H1 (cell line): ENCODE measurements at regions not wholly inside any gene's neighbourhood (a gene's known extent, or its start where the extent isn't known, plus 50 kb on each side); places are given as distances from the start of the nearest gene placed in this dataset.

Experiments
- CTCF ChIA-PET: fragments of 300-600 bp; sonication (Branson Sonifier 250); formaldehyde crosslinking; loops from one replicate; lab custom pipeline; 2021; ENCODE audit not compliant: partially characterized antibody; lab: Charles Lee
- POLR2A ChIA-PET: fragments of 300-600 bp; sonication (Branson Sonifier 250); formaldehyde crosslinking; loops from one replicate; lab custom pipeline; 2021; ENCODE audit warnings: inconsistent platforms; ENCODE audit not compliant: partially characterized antibody; lab: Charles Lee
- DNase-seq, 2 experiments: peaks; one replicate each; pipeline versions ENCODE4 v3.0.0 to v3.0.0-alpha.2; 2010 to 2022; ENCODE audit warnings: low spot score in 2 of 2, low read depth in 1 of 2, mixed read lengths in 1 of 2
- FAIRE-seq: peaks from 2 replicates; lab custom pipeline; 2011; peaks lifted over from hg19 to GRCh38; lab: Jason Lieb, UNC
- H2AFZ ChIP-seq: 2 replicates; pipeline ENCODE4 v1.8.1; 2012; ENCODE audit warnings: low read length, inconsistent platforms
- H2AK5ac ChIP-seq: 2 replicates; pipeline ENCODE4 v1.6.1; 2013; ENCODE audit warnings: low read depth, low read length
- H2BK120ac ChIP-seq: replicated peaks from 2 replicates; pipeline ENCODE3; 2013; ENCODE audit warnings: low read depth, low read length, inconsistent platforms
- H2BK12ac ChIP-seq: 2 replicates; pipeline ENCODE4 v1.6.1; 2013; ENCODE audit warnings: low read depth, low read length
- H2BK15ac ChIP-seq: 2 replicates; pipeline ENCODE4 v1.6.1; 2013; ENCODE audit warnings: low read length
- H2BK20ac ChIP-seq: 2 replicates; pipeline ENCODE4 v1.6.1; 2013; ENCODE audit warnings: low read length
- H2BK5ac ChIP-seq: 2 replicates; pipeline ENCODE4 v1.6.1; 2013; ENCODE audit warnings: low read depth, low read length
- H3K14ac ChIP-seq: 2 replicates; pipeline ENCODE4 v1.6.1; 2013; ENCODE audit warnings: inconsistent platforms; ENCODE audit not compliant: insufficient read length
- H3K18ac ChIP-seq: 2 replicates; pipeline ENCODE4 v1.6.1; 2013; ENCODE audit warnings: low read length; ENCODE audit errors: extremely low read depth
- H3K23ac ChIP-seq: 2 replicates; pipeline ENCODE4 v1.6.1; 2013; ENCODE audit warnings: inconsistent platforms; ENCODE audit not compliant: insufficient read length
- H3K23me2 ChIP-seq: 2 replicates; pipeline ENCODE4 v1.6.1; 2013; ENCODE audit warnings: low read depth, low read length
- H3K27ac ChIP-seq: 2 replicates; pipeline ENCODE4 v1.6.1; 2011; ENCODE audit warnings: low read depth, low read length, inconsistent platforms
- H3K27me3 ChIP-seq, 4 experiments: replicated peaks in 1 of 4; 1 replicate in 1 of 4; 2 replicates in 3 of 4; pipeline versions ENCODE4 v1.6.1 to v1.8.1; 2011 to 2013; ENCODE audit warnings: low read length in 3 of 4, mild to moderate bottlenecking in 3 of 4, inconsistent platforms in 2 of 4, mixed read lengths in 2 of 4, moderate library complexity in 1 of 4; ENCODE audit not compliant: control insufficient read depth in 3 of 4, insufficient read depth in 3 of 4; ENCODE audit errors: extremely low read depth in 1 of 4
- H3K36me3 ChIP-seq, 4 experiments: 2 replicates each; pipeline versions ENCODE4 v1.6.1 to v1.8.1; 2011 to 2013; ENCODE audit warnings: mild to moderate bottlenecking in 4 of 4, low read length in 3 of 4, moderate library complexity in 2 of 4, control low read depth in 1 of 4, inconsistent platforms in 1 of 4; ENCODE audit not compliant: insufficient read depth in 4 of 4, control insufficient read depth in 2 of 4
- H3K4ac ChIP-seq: replicated peaks from 2 replicates; pipeline ENCODE3; 2013; ENCODE audit warnings: low read length, low read depth, mixed read lengths, inconsistent platforms; ENCODE audit not compliant: insufficient read length
- H3K4me1 ChIP-seq, 4 experiments: replicated peaks in 1 of 4; 1 replicate in 1 of 4; 2 replicates in 3 of 4; pipeline versions ENCODE4 v1.6.1 to v1.8.1; 2011 to 2013; ENCODE audit warnings: low read length in 3 of 4, inconsistent platforms in 2 of 4, mixed read lengths in 1 of 4; ENCODE audit not compliant: insufficient read depth in 4 of 4, control insufficient read depth in 3 of 4
- H3K4me2 ChIP-seq, 2 experiments: 2 replicates each; pipeline versions ENCODE4 v1.6.1 to v1.8.1; 2011 to 2013; ENCODE audit warnings: low read depth in 2 of 2, low read length in 2 of 2, control low read depth in 1 of 2, inconsistent platforms in 1 of 2, mild to moderate bottlenecking in 1 of 2; ENCODE audit not compliant: insufficient read depth in 1 of 2
- H3K4me3 ChIP-seq, 4 experiments: fragments of 200-600, 300-600 bp in 1 of 4; sonication (generic), shearing (Covaris generic), sonication (Bioruptor Twin) in 1 of 4; 2 replicates each; pipeline versions ENCODE4 v1.5.1 to v1.8.1; 2011 to 2016; ENCODE audit warnings: low read length in 4 of 4, low read depth in 3 of 4, control low read depth in 2 of 4, inconsistent platforms in 2 of 4, mild to moderate bottlenecking in 2 of 4, mixed read lengths in 1 of 4, moderate library complexity in 1 of 4; ENCODE audit not compliant: insufficient read depth in 2 of 4; ENCODE audit errors: extremely low read depth in 1 of 4
- H3K56ac ChIP-seq: replicated peaks from 2 replicates; pipeline ENCODE3; 2013; ENCODE audit warnings: low read depth, mild to moderate bottlenecking, mixed read lengths, low read length, inconsistent platforms; ENCODE audit not compliant: insufficient read length
- H3K79me1 ChIP-seq: 2 replicates; pipeline ENCODE4 v1.6.1; 2013; ENCODE audit warnings: low read depth, low read length, control low read depth
- H3K79me2 ChIP-seq, 2 experiments: 2 replicates each; pipeline versions ENCODE4 v1.6.1 to v1.8.1; 2012 to 2013; ENCODE audit warnings: low read length in 2 of 2, mild to moderate bottlenecking in 2 of 2, inconsistent platforms in 1 of 2; ENCODE audit not compliant: insufficient read depth in 2 of 2, control insufficient read depth in 1 of 2
- H3K9ac ChIP-seq, 4 experiments: replicated peaks in 1 of 4; 1 replicate in 1 of 4; 2 replicates in 3 of 4; pipeline versions ENCODE4 v1.6.1 to v1.8.1; 2011 to 2013; ENCODE audit warnings: low read depth in 3 of 4, low read length in 3 of 4, control low read depth in 2 of 4, mild to moderate bottlenecking in 2 of 4, moderate library complexity in 2 of 4, inconsistent platforms in 1 of 4; ENCODE audit errors: extremely low read depth in 1 of 4
- H3K9me3 ChIP-seq, 2 experiments: 2 replicates each; pipeline versions ENCODE4 v1.6.1 to v1.8.1; 2012 to 2013; ENCODE audit warnings: mild to moderate bottlenecking in 2 of 2, moderate library complexity in 2 of 2, control low read depth in 1 of 2, inconsistent platforms in 1 of 2, low read depth in 1 of 2, low read length in 1 of 2, mixed read lengths in 1 of 2; ENCODE audit not compliant: insufficient read depth in 2 of 2
- H4K20me1 ChIP-seq, 2 experiments: replicated peaks in 1 of 2; 2 replicates each; pipeline versions ENCODE3 to v1.8.1; 2011 to 2013; ENCODE audit warnings: inconsistent platforms in 2 of 2, low read length in 2 of 2, mild to moderate bottlenecking in 1 of 2; ENCODE audit not compliant: insufficient read depth in 2 of 2, control insufficient read depth in 1 of 2
- H4K5ac ChIP-seq: 2 replicates; pipeline ENCODE4 v1.6.1; 2013; ENCODE audit warnings: low read length, low read depth, mixed read lengths, inconsistent platforms; ENCODE audit not compliant: insufficient read length
- H4K8ac ChIP-seq: 2 replicates; pipeline ENCODE4 v1.8.0; 2013; ENCODE audit warnings: mild to moderate bottlenecking, moderate library complexity, low read length, inconsistent platforms; ENCODE audit not compliant: insufficient read depth; ENCODE audit errors: extremely low read depth
- H4K91ac ChIP-seq: replicated peaks from 2 replicates; pipeline ENCODE3; 2013; ENCODE audit warnings: low read length, mixed read lengths, inconsistent platforms; ENCODE audit not compliant: insufficient read length
- ASH2L ChIP-seq: fragments of 200-600, 300-600 bp; sonication (generic); IDR thresholded peaks from one replicate; pipeline ENCODE4 v1.7.1; 2017; ENCODE audit warnings: low read length
- ATF2 ChIP-seq: IDR thresholded peaks from 2 replicates; pipeline ENCODE4 v1.6.1; 2012; ENCODE audit warnings: low read length, inconsistent platforms
- CBX5 ChIP-seq: fragments of 300-800, 300-1000 bp; sonication (generic); IDR thresholded peaks from 2 replicates; pipeline ENCODE4 v1.7.1; 2016; ENCODE audit warnings: antibody characterized with exemption, low read length, low read depth
- E2F6 ChIP-seq: IDR thresholded peaks from 2 replicates; pipeline ENCODE4 v1.6.1; 2012; ENCODE audit warnings: inconsistent platforms
- EP300 ChIP-seq, 2 experiments: IDR thresholded peaks; 1 replicate in 1 of 2; 2 replicates in 1 of 2; pipeline ENCODE4 v1.6.1; 2011 to 2012; ENCODE audit warnings: low read depth in 2 of 2, low read length in 2 of 2, mild to moderate bottlenecking in 2 of 2, borderline replicate concordance in 1 of 2, inconsistent platforms in 1 of 2, moderate library complexity in 1 of 2
- FOSL1 ChIP-seq: IDR thresholded peaks from 2 replicates; pipeline ENCODE4 v1.6.1; 2011; ENCODE audit warnings: mild to moderate bottlenecking, low read depth, low read length, moderate library complexity; ENCODE audit not compliant: insufficient read depth
- HDAC6 ChIP-seq: IDR thresholded peaks from one replicate; pipeline ENCODE4 v1.7.1; 2012; ENCODE audit warnings: low read depth, mild to moderate bottlenecking, inconsistent platforms, low read length, moderate library complexity
- KDM4A ChIP-seq: IDR thresholded peaks from one replicate; pipeline ENCODE4 v1.7.1; 2012; ENCODE audit warnings: low read depth, mild to moderate bottlenecking, moderate library complexity, low read length, inconsistent platforms; ENCODE audit not compliant: severe bottlenecking
- PHF8 ChIP-seq: fragments of 200-600 bp; sonication (generic); conservative IDR thresholded peaks from 2 replicates; pipeline ENCODE4 v1.7.1; 2012; ENCODE audit warnings: low read depth, mild to moderate bottlenecking, inconsistent platforms, low read length, moderate library complexity
- RAD21 ChIP-seq, 2 experiments: IDR thresholded peaks in 1 of 2; conservative IDR thresholded peaks in 1 of 2; 2 replicates each; pipeline ENCODE4 v1.6.1; 2011; ENCODE audit warnings: low read depth in 2 of 2, low read length in 2 of 2, improper control_type of control experiment in 1 of 2, inconsistent platforms in 1 of 2, mild to moderate bottlenecking in 1 of 2, moderate library complexity in 1 of 2
- RFX5 ChIP-seq: IDR thresholded peaks from 2 replicates; pipeline ENCODE4 v1.6.1; 2011; ENCODE audit warnings: low read depth, low read length, improper control_type of control experiment, borderline replicate concordance
- SP1 ChIP-seq: IDR thresholded peaks from 2 replicates; pipeline ENCODE4 v1.6.1; 2011; ENCODE audit warnings: low read depth, low read length
- WGBS, 2 experiments: shearing (Covaris generic) in 1 of 2; methylation state at CpG; one replicate each; pipeline versions ENCODE4 v1.1.6 to v1.1.7; 2013 to 2015; ENCODE audit warnings: low lambda C conversion rate in 2 of 2, mixed read lengths in 2 of 2, inconsistent platforms in 1 of 2, low coverage in 1 of 2, missing lambda C conversion rate in 1 of 2; ENCODE audit not compliant: insufficient replicate concordance in 2 of 2, insufficient coverage in 1 of 2, insufficient read length in 1 of 2; ENCODE audit errors: extremely low coverage in 1 of 2, missing lambda C conversion rate in 1 of 2; 5-methylcytosine and 5-hydroxymethylcytosine counted together

DNA sequence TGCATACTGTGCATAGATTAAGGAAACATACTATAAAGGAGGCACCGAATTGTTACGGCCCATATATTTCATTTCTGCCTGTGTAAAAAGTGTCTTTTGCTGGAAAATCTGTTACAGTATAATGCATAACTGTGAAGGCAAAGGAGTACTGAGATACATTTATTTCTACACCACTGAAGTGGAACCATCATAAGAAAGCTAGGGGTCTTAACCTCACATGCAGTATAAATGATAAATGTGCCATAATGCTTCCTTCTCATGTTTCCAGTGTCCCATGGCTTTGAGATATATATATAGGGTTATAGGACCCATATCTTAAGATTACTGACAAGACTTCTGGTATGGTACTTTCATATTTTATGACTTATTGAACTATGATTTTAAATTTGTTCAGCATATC lies 713.8 kb upstream of the PABPC4L start:
- H3K23ac ChIP-seq: no peak overlapping the region
- H3K27ac ChIP-seq: no peak overlapping the region
- H3K79me1 ChIP-seq: no peaks in the 10 kb centered on the region
- H3K4ac ChIP-seq: no peak overlapping the region
- no peak overlapping the region for H2BK20ac ChIP-seq
- H4K20me1 ChIP-seq: no peaks in the 10 kb centered on the region
- H3K27me3 ChIP-seq: no peaks in the 10 kb centered on the region
- no peak overlapping the region for H3K18ac ChIP-seq
- H2AFZ ChIP-seq: no peak overlapping the region
- H3K9me3 ChIP-seq: no peaks in the 10 kb centered on the region
- WGBS, 2 experiments: 89% methylated on average over 2 of the region's 2 CpGs; no CpG with 5 or more reads in 1 of the 2 experiments
- DNase-seq (no peak), FAIRE-seq (no peak)
- H3K4me1 ChIP-seq: peaks cover 0 to 8% (median 3%) of the 10 kb centered on the region in 4 experiments; a peak in 3 of 7 replicates
- no peak overlapping the region for H2BK120ac ChIP-seq
- no peak overlapping the region for H3K14ac ChIP-seq
- H3K23me2 ChIP-seq: no peaks in the 10 kb centered on the region
- H3K4me3 ChIP-seq: no peak overlapping the region
- H3K36me3 ChIP-seq: no peaks in the 10 kb centered on the region
- no peak overlapping the region for H4K91ac ChIP-seq
- no peaks in the 10 kb centered on the region for H3K79me2 ChIP-seq
- no peak overlapping the region for H2BK5ac ChIP-seq
- no peak overlapping the region for H3K9ac ChIP-seq
- H2BK15ac ChIP-seq: no peak overlapping the region
- H2BK12ac ChIP-seq: no peak overlapping the region
- ChIA-PET CTCF (no interaction called here), POLR2A (no interaction called here)
- H3K4me2 ChIP-seq: no peak overlapping the region
- no peak overlapping the region for H4K8ac ChIP-seq
- H3K56ac ChIP-seq: no peak overlapping the region
- no peak overlapping the region for H4K5ac ChIP-seq
- H2AK5ac ChIP-seq: no peak overlapping the region
- TF ChIP-seq PHF8: no peak
- TF ChIP-seq SP1: no peak
- TF ChIP-seq CBX5: no peak
- no peak for TF ChIP-seq FOSL1
- TF ChIP-seq RFX5: no peak
- no peak for TF ChIP-seq HDAC6
- TF ChIP-seq EP300 (IDR thresholded peaks at IDR 0.05; ENCODE audit: borderline replicate concordance in 1 of 2, low read depth in 2 of 2, low read length in 2 of 2): no peak
- no peak for TF ChIP-seq E2F6
- TF ChIP-seq RAD21 (IDR thresholded peaks at IDR 0.05 in 1 of 2, conservative IDR thresholded peaks at IDR 0.05 in 1 of 2; ENCODE audit: low read depth in 2 of 2, low read length in 2 of 2): no peak
- TF ChIP-seq KDM4A: no peak
- TF ChIP-seq ASH2L: no peak
- no peak for TF ChIP-seq ATF2
